ENCODE measurements at regions not wholly inside any gene's neighbourhood (a gene's known extent, or its start where the extent isn't known, plus 50 kb on each side); places are given as distances from the start of the nearest gene placed in this dataset.
"Not testable (repeated sequence)": the region's sequence is repeated elsewhere in the genome, so short reads cannot be mapped to it uniquely, and the experiment has no call there.

DNA sequence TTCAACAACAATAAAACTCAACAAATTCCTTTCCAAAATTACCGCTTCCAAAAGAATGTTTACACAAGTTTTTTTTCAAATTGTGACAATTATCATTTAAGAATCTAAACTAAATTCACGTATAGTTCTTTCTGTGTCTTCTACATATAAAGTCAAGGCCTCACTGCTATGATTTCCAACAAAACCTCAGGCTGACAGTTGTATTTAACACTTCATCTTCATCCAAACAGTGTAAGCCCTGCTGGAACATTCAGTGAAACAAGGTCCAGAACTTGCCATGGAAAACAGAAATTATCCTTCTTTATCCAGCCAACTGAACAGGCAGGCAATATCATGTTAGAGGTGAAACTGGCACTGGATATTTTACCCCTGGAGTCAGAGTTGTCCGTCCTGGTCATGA is 357.9 kb downstream of the PID1 start:
- Histone ChIP-seq H3K4me3 (ENCODE audit: low read depth, low read length, poor library complexity, severe bottlenecking) (no peak overlapping the region), H3K9me3 (ENCODE audit: low read length) (no peaks in the 10 kb centered on the region)

DNA sequence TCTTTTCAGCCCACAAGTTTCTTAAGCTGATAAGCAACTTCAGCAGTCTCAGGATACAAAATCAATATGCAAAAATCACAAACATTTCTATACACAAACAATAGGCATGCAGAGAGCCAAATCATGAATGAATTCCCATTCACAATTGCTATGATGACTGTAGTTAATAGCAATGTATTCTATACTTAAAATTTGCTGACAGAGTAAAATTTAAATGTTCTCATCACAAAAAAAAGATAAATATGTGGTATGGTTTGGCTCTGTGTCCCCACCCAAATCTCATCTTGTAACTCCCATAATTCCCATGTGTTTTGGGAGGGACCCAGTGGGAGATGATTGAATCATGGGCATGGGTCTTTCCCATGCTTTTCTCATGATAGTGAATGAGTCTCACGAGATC is 360.2 kb downstream of the PID1 start:
- H3K79me2 ChIP-seq (ENCODE audit: insufficient read depth, low read length); H3K9me3 ChIP-seq (ENCODE audit: low read length); H3K36me3 ChIP-seq (ENCODE audit: insufficient read depth, low read length); H3K27me3 ChIP-seq (ENCODE audit: insufficient read depth, low read length); H3K4me3 ChIP-seq (ENCODE audit: low read depth, low read length, poor library complexity, severe bottlenecking); H3K4me1 ChIP-seq (ENCODE audit: insufficient read depth, low read length, severe bottlenecking); H3K27ac ChIP-seq (ENCODE audit: low read depth, low read length, poor library complexity, severe bottlenecking); H2AFZ ChIP-seq (ENCODE audit: low read length); H3K9me2 ChIP-seq (ENCODE audit: low read depth, low read length); H3F3A ChIP-seq (ENCODE audit: insufficient read depth, low read length); H3K9ac ChIP-seq (ENCODE audit: low read length); H4K20me1 ChIP-seq (ENCODE audit: insufficient read depth, low read length); H3K4me2 ChIP-seq (ENCODE audit: low read length): not testable (repeated sequence)

More for the DNA sequence above, 357.9 kb downstream of the PID1 start:
- Histone ChIP-seq H2AFZ (ENCODE audit: low read length) (no peak overlapping the region), H4K20me1 (ENCODE audit: insufficient read depth, low read length) (no peaks in the 10 kb centered on the region), H3K27ac (ENCODE audit: low read depth, low read length, poor library complexity, severe bottlenecking) (no peak overlapping the region), H3F3A (ENCODE audit: insufficient read depth, low read length) (no peaks in the 10 kb centered on the region), H3K9me2 (ENCODE audit: low read depth, low read length) (no peaks in the 10 kb centered on the region), H3K79me2 (ENCODE audit: insufficient read depth, low read length) (no peaks in the 10 kb centered on the region), H3K9ac (ENCODE audit: low read length) (no peak overlapping the region), H3K36me3 (ENCODE audit: insufficient read depth, low read length) (no peaks in the 10 kb centered on the region), H3K4me1 (ENCODE audit: insufficient read depth, low read length, severe bottlenecking) (no peaks in the 10 kb centered on the region), H3K27me3 (ENCODE audit: insufficient read depth, low read length) (no peaks in the 10 kb centered on the region), H3K4me2 (ENCODE audit: low read length) (no peak overlapping the region)
- TF ChIP-seq, protein P1, sequence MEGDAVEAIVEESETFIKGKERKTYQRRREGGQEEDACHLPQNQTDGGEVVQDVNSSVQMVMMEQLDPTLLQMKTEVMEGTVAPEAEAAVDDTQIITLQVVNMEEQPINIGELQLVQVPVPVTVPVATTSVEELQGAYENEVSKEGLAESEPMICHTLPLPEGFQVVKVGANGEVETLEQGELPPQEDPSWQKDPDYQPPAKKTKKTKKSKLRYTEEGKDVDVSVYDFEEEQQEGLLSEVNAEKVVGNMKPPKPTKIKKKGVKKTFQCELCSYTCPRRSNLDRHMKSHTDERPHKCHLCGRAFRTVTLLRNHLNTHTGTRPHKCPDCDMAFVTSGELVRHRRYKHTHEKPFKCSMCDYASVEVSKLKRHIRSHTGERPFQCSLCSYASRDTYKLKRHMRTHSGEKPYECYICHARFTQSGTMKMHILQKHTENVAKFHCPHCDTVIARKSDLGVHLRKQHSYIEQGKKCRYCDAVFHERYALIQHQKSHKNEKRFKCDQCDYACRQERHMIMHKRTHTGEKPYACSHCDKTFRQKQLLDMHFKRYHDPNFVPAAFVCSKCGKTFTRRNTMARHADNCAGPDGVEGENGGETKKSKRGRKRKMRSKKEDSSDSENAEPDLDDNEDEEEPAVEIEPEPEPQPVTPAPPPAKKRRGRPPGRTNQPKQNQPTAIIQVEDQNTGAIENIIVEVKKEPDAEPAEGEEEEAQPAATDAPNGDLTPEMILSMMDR (IDR thresholded peaks at IDR 0.05; ENCODE audit: low read length) = no peak
- TF ChIP-seq EZH2 (IDR thresholded peaks at IDR 0.05; ENCODE audit: borderline replicate concordance, low read length) = no peak

DNA sequence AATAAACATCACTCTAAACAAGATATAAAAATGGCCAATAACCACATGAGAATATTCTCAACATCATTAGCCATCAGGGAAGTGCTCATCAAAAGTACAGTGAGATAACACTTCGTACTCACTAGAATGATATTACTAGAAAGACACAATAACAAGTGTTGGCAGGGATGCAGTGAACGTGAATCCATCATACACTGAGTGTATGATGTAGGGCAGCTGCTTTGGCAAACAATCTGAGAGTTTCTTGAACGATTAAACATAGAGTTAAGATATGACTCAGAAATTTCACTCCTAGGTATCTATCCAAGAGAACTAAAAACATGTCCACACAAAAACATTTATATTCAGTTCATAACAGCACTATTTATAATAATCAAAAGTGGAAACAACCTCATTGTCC is 368.9 kb downstream of the PID1 start:
- no peaks in the 10 kb centered on the region for H3K79me2 ChIP-seq (ENCODE audit: insufficient read depth, low read length)
- TF ChIP-seq, protein P1 (IDR thresholded peaks at IDR 0.05; ENCODE audit: low read length) = no peak
- TF ChIP-seq EZH2 (IDR thresholded peaks at IDR 0.05; ENCODE audit: borderline replicate concordance, low read length) = no peak
- no peaks in the 10 kb centered on the region for H3K9me2 ChIP-seq (ENCODE audit: low read depth, low read length)
- H2AFZ ChIP-seq (ENCODE audit: low read length) = no peak overlapping the region
- H3K4me3 ChIP-seq (ENCODE audit: low read depth, low read length, poor library complexity, severe bottlenecking) = no peak overlapping the region
- H3K27me3 ChIP-seq (ENCODE audit: insufficient read depth, low read length) = no peaks in the 10 kb centered on the region
- no peaks in the 10 kb centered on the region for H3K36me3 ChIP-seq (ENCODE audit: insufficient read depth, low read length)
- no peak overlapping the region for H3K9ac ChIP-seq (ENCODE audit: low read length)
- no peak overlapping the region for H3K27ac ChIP-seq (ENCODE audit: low read depth, low read length, poor library complexity, severe bottlenecking)
- H4K20me1 ChIP-seq (ENCODE audit: insufficient read depth, low read length) = no peaks in the 10 kb centered on the region
- H3K4me2 ChIP-seq (ENCODE audit: low read length) = no peak overlapping the region
- no peaks in the 10 kb centered on the region for H3F3A ChIP-seq (ENCODE audit: insufficient read depth, low read length)
- H3K9me3 ChIP-seq (ENCODE audit: low read length) = no peaks in the 10 kb centered on the region
- no peaks in the 10 kb centered on the region for H3K4me1 ChIP-seq (ENCODE audit: insufficient read depth, low read length, severe bottlenecking)

DNA sequence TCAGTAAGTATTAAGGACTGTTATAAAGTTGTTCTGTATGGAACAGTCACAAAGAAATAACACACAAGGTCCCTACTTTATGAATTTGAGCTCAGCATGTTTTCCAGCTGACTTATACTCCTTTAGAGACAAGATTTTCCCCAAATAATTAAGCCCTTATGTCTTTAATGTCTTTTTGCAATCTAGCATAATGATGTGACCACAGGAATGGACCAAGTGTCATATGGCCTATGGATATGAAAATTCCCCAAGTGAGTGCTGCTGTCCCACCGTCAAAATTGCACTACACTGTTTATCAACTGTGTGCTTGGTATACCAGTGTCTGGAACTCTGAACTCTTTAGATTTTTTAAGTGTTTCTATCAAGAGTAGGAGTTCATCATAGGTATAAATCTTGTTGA is 369.6 kb downstream of the PID1 start:
- no peaks in the 10 kb centered on the region for H4K20me1 ChIP-seq (ENCODE audit: insufficient read depth, low read length)
- no peak for TF ChIP-seq EZH2 (IDR thresholded peaks at IDR 0.05; ENCODE audit: borderline replicate concordance, low read length)

More for the DNA sequence above, 369.6 kb downstream of the PID1 start:
- Histone ChIP-seq H3K9me3 (ENCODE audit: low read length) (no peaks in the 10 kb centered on the region), H3K79me2 (ENCODE audit: insufficient read depth, low read length) (no peaks in the 10 kb centered on the region), H3K27ac (ENCODE audit: low read depth, low read length, poor library complexity, severe bottlenecking) (no peak overlapping the region), H3K9ac (ENCODE audit: low read length) (no peak overlapping the region), H3K4me2 (ENCODE audit: low read length) (no peak overlapping the region), H3K4me3 (ENCODE audit: low read depth, low read length, poor library complexity, severe bottlenecking) (no peak overlapping the region), H3K4me1 (ENCODE audit: insufficient read depth, low read length, severe bottlenecking) (no peaks in the 10 kb centered on the region), H3F3A (ENCODE audit: insufficient read depth, low read length) (no peaks in the 10 kb centered on the region), H3K27me3 (ENCODE audit: insufficient read depth, low read length) (no peaks in the 10 kb centered on the region), H3K9me2 (ENCODE audit: low read depth, low read length) (no peaks in the 10 kb centered on the region), H2AFZ (ENCODE audit: low read length) (no peak overlapping the region), H3K36me3 (ENCODE audit: insufficient read depth, low read length) (no peaks in the 10 kb centered on the region)
